Osteoblast (primary cell): ENCODE measurements at regions not wholly inside any gene's neighbourhood (a gene's known extent, or its start where the extent isn't known, plus 50 kb on each side); places are given as distances from the start of the nearest gene placed in this dataset.

ENCODE experiments used
- DNase-seq: peaks from one replicate; pipeline ENCODE4 v3.0.0; 2011; ENCODE audit warnings: low spot score, mixed read lengths; ENCODE audit not compliant: insufficient read length; ENCODE audit errors: missing footprints
- H2AFZ ChIP-seq: 2 replicates; pipeline ENCODE4 v1.6.0; 2011; ENCODE audit warnings: mild to moderate bottlenecking, low read length
- H3K27ac ChIP-seq: 2 replicates; pipeline ENCODE4 v1.5.1; 2011; ENCODE audit warnings: mild to moderate bottlenecking, low read depth, low read length, moderate library complexity
- H3K27me3 ChIP-seq: 2 replicates; pipeline ENCODE4 v1.6.0; 2012; ENCODE audit warnings: mild to moderate bottlenecking, control low read depth, inconsistent platforms, low read length, moderate library complexity; ENCODE audit not compliant: insufficient read depth
- H3K36me3 ChIP-seq: 2 replicates; pipeline ENCODE4 v1.5.1; 2011; ENCODE audit warnings: mild to moderate bottlenecking, low read length, control low read depth, moderate library complexity; ENCODE audit not compliant: insufficient read depth
- H3K4me1 ChIP-seq: 2 replicates; pipeline ENCODE4 v1.5.1; 2011; ENCODE audit warnings: mild to moderate bottlenecking, low read length, control low read depth, moderate library complexity; ENCODE audit not compliant: insufficient read depth
- H3K4me2 ChIP-seq: 2 replicates; pipeline ENCODE4 v1.6.0; 2011; ENCODE audit warnings: mild to moderate bottlenecking, low read length; ENCODE audit not compliant: insufficient read depth
- H3K4me3 ChIP-seq: fragments of 200-600 bp; sonication (generic); 3 replicates; pipeline ENCODE4 v1.5.1; 2012; ENCODE audit warnings: mild to moderate bottlenecking, low read length, inconsistent platforms; ENCODE audit not compliant: insufficient read depth
- H3K79me2 ChIP-seq: 2 replicates; pipeline ENCODE4 v1.6.0; 2012; ENCODE audit warnings: mild to moderate bottlenecking, low read length, control low read depth, inconsistent platforms; ENCODE audit not compliant: insufficient read depth
- H3K9me3 ChIP-seq: 2 replicates; pipeline ENCODE4 v1.5.1; 2011; ENCODE audit warnings: low read depth, low read length, control low read depth
- H4K20me1 ChIP-seq: 2 replicates; pipeline ENCODE4 v1.6.0; 2012; ENCODE audit warnings: mild to moderate bottlenecking, low read length, control low read depth; ENCODE audit not compliant: insufficient read depth
- CTCF ChIP-seq: IDR thresholded peaks from 2 replicates; pipeline ENCODE4 v1.5.1; 2011; ENCODE audit warnings: mild to moderate bottlenecking, low read depth, low read length, moderate library complexity; ENCODE audit errors: extremely low read depth

- H3K4me1 ChIP-seq, result no peaks in the 10 kb centered on the region
- H4K20me1 ChIP-seq, result no peaks in the 10 kb centered on the region
- no peaks in the 10 kb centered on the region for H3K27me3 ChIP-seq
- TF ChIP-seq CTCF, result no peak
- H3K9me3 ChIP-seq, result peaks cover 2% of the 10 kb centered on the region
- no peak overlapping the region for H3K27ac ChIP-seq
- no peak overlapping the region for H3K4me2 ChIP-seq
- H2AFZ ChIP-seq, result no peak overlapping the region
- no peaks in the 10 kb centered on the region for H3K79me2 ChIP-seq
- no peaks in the 10 kb centered on the region for H3K36me3 ChIP-seq
- DNase-seq, result no peak
- H3K4me3 ChIP-seq, result no peak overlapping the region
These were observed 326.8 kb downstream of the PTPRU start for GRCh38 chr1:29563092-29563491.

- Histone ChIP-seq H3K36me3 (no peaks in the 10 kb centered on the region), H3K4me2 (no peak overlapping the region)
- no peak for DNase-seq
These were observed 322.7 kb downstream of the PTPRU start for GRCh38 chr1:29559056-29559455.

GRCh38 chr1:29557701-29558600, 321.6 kb downstream of the PTPRU start:
- Histone ChIP-seq H3K4me1 (no peaks in the 10 kb centered on the region), H3K27me3 (no peaks in the 10 kb centered on the region), H3K4me3 (no peak overlapping the region), H3K9me3 (no peaks in the 10 kb centered on the region), H2AFZ (no peak overlapping the region), H3K36me3 (no peaks in the 10 kb centered on the region), H3K4me2 (no peak overlapping the region), H3K27ac (no peak overlapping the region), H3K79me2 (no peaks in the 10 kb centered on the region), H4K20me1 (no peaks in the 10 kb centered on the region)
- peak; percentile 83 for DNase-seq
- TF ChIP-seq CTCF, result no peak

More at GRCh38 chr1:29559056-29559455, 322.7 kb downstream of the PTPRU start:
- no peak overlapping the region for H3K27ac ChIP-seq
- no peaks in the 10 kb centered on the region for H3K79me2 ChIP-seq
- H3K4me3 ChIP-seq, result no peak overlapping the region
- H3K27me3 ChIP-seq, result no peaks in the 10 kb centered on the region
- TF ChIP-seq CTCF, result no peak
- H4K20me1 ChIP-seq, result no peaks in the 10 kb centered on the region
- no peaks in the 10 kb centered on the region for H3K4me1 ChIP-seq
- no peaks in the 10 kb centered on the region for H3K9me3 ChIP-seq
- no peak overlapping the region for H2AFZ ChIP-seq

- H3K36me3 ChIP-seq, result no peaks in the 10 kb centered on the region
- H4K20me1 ChIP-seq, result no peaks in the 10 kb centered on the region
- no peaks in the 10 kb centered on the region for H3K79me2 ChIP-seq
- TF ChIP-seq CTCF, result no peak
- no peak overlapping the region for H2AFZ ChIP-seq
- DNase-seq, result no peak
- H3K4me3 ChIP-seq, result no peak overlapping the region
- H3K4me2 ChIP-seq, result no peak overlapping the region
- no peaks in the 10 kb centered on the region for H3K4me1 ChIP-seq
- H3K27me3 ChIP-seq, result no peaks in the 10 kb centered on the region
- H3K9me3 ChIP-seq, result no peaks in the 10 kb centered on the region
- H3K27ac ChIP-seq, result no peak overlapping the region
These were observed 320.7 kb downstream of the PTPRU start for GRCh38 chr1:29557066-29557465.
